ENCODE measurements at regions not wholly inside any gene's neighbourhood (a gene's known extent, or its start where the extent isn't known, plus 50 kb on each side); places are given as distances from the start of the nearest gene placed in this dataset.
"Not testable (repeated sequence)": the region's sequence is repeated elsewhere in the genome, so short reads cannot be mapped to it uniquely, and the experiment has no call there.

DNA sequence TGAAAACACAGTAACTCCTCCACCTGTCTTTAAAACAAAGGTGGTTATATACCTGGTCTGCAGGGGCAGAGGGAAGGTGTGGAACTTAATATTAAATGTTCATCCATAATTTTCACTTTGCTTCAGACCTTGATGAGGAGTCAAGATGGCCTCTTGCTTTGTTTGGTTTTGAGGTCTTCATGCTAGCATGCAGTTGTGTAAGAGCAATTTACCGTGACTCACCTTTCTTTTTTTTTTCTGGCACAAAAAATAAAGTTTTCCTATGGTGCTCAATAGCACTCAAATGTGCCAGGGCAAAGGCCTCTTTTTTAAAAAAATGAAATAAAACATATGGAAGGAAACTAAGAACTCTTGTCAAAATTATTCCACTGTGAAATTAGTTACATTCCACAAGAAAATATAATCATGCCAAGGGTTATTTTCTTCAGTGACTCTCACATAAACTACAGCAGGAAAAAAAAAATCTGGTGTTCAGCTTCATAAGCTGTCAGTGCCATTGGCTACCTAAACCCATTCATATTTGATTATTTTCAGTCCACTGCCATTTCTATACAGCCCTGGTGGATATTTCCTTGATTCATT lies 128.2 kb downstream of the SLC7A11 start:
- no peak for DNase-seq

DNA sequence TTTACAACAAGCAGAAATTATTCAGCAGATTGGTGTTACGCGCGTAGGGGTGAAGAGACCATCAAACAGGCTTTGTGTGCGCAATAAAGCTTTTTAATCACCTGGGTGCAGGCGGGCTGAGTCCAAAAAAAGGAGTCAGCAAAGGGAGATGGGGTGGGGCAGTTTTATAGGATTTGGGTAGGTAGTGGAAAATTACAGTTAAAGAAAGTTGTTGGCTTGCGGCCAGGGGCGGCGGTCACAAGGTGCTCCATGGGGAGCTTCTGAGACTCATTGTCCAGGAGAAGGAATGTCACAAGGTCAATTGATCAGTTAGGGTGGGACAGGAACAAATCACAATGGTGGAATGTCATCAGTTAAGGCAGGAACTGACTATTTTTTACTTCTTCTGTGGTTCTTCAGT lies 129.3 kb downstream of the SLC7A11 start:
- DNase-seq, result not testable (repeated sequence)

DNA sequence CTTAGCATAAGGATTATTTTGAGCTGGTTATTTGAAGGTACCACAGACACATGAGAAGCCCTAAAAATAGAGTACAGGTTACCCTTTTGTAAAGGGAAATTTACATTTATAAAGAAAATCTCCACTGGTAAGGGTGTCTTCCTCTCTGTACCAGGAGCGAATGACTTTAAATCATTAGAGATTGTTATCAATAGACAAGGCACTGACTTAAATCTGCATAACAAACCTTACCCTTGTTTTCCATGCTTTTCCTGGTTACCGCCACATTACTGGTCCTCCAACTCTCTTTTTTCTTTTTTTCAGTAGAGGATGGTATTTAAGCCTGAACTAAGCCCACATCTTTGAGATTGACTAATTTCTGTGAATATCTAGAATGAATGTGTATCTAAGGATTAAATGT lies 129.8 kb downstream of the SLC7A11 start:
- DNase-seq, result no peak

DNA sequence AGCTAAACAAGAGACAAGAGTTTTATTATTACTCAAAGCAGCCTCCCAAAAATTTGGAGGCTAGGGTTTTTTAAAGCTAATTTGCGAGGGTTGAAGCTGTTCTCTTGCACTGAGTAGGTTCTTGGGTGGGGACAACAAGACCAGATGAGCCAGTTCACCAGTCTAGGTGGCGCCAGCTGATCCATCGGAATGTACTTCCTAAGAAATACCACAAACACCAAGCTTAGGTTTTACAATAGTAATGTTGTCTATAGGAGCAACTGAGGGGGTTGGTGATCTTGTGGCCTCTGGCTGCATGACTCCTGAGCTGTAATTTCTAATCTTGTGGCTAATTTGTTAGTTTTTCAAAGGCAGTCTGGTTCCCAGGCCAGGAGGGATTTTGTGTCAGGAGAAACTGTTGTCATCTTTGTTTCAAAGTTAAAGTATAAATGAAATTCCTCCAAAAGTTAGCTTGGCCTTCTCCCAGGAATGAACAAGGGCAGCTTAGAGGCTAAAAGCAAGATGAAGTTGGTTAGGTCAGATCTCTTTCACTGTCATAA lies 130.6 kb downstream of the SLC7A11 start:
- DNase-seq, result no peak

DNA sequence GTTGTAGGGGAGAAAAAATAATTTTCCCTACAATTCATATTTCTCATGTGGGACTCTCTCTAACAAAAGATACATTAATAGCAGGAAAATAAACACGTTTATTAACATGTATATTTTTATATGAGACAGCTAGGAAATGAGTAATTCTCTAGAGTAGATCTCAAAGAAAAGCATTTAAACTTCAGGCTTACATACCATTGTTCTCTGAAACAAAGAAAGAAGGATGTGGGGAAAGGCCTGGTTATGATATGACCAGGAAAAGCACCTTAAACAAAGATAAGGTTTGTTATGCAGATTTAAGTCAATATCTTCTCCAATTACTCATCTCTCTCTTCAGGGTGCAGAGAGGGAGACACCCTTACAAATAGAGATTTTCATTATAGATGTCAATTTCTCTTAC lies 131.3 kb downstream of the SLC7A11 start:
- no peak for DNase-seq

DNA sequence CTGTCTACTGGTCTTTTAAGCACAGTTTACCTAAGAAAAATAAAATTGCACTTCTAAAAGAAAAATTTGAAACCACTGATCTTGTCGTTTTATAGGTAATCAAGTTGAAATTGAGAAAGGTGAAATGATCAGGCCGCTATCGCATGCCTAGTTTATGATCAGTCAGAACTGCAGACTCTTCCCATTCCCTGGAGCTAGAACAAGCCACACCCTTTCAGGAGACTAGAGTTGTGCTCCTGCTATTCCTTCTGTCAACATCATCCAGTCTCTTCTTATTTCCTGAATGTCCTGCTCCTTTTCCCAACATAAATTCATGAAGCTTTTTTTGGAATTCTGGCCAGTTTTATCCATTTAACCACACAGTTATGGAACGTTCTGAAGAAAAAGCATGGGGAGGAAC lies 135.1 kb downstream of the SLC7A11 start:
- DNase-seq, result no peak

DNA sequence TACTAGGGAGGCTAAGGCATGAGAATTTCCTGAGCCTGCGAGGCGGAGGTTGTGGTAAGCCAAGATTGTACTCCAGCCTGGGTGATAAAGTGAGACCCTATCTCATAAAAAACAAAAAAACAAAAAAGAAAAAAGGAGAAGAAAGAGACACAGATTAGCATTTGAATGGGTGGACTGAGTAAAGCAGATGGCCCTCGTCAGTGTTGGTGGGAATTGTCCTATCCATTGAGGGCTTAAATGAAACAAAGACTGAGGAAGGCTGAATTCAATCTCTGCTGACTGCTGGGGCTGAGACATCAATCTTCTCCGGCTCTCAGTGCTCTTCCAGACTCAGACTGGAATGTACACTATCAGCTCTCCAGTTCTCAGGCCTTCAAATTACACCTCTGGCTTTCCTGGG lies 136.8 kb downstream of the SLC7A11 start:
- DNase-seq, result no peak

DNA sequence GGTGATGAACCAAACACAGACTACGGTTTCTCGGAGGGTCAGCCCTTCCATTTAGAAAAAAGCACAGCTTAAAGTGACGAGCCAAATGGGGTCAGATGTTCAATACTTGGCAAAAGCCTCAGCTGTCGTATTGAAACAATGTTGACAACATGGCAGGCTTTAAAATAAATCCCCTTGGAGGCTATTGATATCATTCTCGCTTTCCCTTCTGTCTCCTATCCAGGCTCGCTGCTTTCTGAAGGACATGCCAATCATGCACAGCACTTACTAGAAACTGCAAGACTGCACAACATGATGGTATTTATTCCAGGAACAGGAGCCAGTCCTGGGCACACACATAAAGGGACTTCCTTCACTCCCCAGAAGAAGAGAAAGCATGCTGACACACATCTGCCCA lies 137.9 kb downstream of the SLC7A11 start:
- DNase-seq, result no peak

DNA sequence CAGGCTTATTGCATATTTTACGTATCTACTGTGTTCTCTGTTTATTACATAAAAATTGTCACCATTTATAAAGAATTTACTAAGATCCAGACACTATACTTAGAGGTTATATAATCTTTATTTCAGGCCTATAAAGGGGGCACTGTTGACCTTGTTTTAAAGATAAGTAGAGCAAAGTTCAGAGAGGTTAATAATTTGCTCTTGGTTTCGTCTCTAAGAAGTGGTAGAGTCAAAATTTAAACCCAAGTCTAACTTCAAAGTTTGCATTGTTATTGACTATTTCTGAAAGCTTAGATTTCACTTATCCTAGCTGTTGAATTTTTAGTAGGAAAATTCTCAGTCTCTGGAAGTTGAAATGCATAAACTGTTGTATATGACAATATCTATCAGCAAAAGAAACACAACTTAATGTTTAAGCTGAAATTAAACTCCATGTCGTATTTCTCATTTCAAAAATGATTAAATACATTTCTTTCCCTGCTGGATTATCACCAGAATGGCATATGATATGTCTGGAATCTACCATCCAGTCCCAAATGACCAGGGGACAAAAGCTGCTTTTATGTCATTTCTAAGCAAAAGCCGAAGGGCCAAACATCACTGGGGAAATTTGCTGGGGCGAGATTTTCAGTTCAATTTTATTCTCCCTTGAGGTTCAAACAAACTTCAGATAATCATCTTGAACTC lies 138.4 kb downstream of the SLC7A11 start:
- no peak for DNase-seq

DNA sequence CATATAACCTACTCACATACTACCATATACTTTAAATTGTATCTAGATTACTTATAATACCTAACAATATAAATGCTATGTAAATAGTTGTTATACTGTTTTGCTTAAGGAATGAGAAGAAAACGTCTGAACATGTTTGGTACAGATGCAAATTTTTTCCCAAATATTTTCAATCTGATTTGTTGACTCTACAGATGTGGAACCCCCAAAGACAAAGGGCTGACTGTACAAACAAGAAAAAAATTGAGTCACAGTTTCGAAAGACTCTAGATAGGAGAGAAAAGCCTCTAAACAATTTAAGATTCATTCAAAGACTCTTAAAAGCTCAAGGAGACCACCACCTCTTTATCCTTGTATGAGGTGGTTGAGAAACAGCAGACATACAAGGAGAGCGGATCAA lies 142.8 kb downstream of the SLC7A11 start:
- DNase-seq, result no peak

DNA sequence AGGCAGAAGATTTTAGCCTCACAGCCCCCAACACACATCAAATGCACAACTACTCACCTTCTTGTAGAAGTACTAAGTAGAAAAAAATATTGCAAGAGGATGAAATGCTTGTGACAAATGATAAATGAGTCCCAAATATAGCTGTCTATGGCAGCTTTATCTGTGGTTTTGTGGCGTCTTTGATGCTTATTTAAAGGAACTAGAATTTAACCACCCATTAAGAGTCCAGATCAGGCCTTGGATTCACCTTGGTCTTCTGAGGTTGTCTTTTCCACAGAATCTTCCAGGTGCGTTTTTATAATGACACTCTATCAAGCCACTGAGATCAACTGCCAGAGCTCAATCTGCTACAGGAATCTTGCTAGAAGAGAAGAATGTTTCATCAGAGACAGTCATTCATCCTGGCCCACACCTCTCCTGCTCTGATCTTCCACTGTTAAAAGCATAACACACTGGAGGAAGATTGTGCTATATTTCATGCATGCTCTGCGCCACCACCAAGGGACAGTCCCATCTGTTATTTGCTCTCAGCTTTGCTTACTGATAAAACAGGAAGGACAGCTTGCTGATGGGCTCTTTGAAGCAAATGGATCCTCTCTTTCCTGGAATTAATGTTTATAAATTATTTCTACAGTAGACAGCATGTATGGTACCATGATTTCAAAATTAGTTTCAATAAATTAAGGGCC lies 144.1 kb downstream of the SLC7A11 start:
- no peak for DNase-seq

DNA sequence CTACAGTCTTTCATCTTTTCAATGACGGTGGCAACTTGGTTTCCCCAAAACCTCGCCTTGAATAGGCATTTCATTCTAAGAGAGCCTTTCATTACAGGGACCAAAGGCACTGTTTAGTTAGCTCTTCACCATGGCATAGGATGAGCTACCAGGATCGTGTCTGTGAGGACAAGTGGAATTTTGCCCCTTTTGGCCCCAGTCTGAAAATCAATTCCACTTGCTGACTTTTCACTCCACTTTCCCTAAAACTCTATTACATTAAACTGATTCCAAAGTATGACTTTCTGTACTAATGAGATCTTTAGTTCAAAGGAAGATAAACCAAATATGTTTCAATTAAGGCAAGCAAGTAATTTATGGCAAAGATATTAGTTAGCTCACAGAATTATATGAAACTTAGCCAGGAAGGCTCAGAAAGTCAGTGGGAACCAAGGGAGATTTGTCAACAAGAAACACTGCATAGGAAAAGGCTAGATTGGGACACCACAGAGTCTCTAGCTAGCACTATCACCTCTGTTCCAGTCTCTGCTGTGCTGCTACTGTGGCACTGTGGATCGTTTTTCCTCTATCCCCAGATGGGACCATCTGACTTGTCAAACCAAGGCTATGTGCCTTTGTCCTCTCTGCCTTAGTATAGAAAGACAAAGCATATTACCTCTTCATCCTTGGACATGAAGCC lies 145.6 kb downstream of the SLC7A11 start:
- no peak for DNase-seq

DNA sequence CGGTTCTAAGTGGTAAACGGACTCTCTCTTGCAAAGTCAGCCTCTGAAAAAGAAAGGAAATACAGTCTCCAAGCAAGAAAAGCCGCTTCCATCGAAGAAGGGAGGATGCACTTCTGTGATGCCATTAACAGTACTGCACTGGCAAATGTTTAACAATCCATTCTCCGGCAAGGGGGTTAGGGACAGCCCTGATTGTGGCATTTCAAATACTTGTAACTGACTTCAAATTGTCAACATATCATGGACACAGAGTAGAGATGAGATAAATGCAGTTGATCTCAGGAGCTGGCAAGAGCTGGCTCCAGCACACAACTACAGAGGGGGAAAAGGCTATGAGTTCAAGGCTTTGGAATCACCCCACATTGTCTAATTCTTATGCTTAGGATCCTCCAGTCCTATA lies 146.8 kb downstream of the SLC7A11 start:
- DNase-seq, result no peak

DNA sequence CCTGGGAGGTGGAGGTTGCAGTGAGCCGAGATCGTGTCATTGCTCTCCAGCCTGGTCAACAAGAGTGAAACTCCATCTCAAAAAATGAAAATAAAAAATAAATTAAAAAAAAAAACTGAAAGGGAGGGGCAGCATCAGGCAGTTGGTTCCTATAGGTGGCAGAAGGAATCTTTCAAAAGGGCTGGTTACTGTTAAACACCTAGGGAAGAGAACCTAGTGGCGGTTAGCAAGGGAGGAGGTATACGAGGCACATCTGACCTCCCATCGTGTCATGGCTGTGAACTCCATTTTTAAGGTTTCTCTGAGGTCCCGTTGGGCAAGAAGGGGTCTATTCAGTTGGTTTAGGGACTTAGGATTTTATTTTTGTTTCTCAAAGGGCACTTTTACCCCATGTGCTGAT lies 150.1 kb downstream of the SLC7A11 start:
- DNase-seq, result no peak

DNA sequence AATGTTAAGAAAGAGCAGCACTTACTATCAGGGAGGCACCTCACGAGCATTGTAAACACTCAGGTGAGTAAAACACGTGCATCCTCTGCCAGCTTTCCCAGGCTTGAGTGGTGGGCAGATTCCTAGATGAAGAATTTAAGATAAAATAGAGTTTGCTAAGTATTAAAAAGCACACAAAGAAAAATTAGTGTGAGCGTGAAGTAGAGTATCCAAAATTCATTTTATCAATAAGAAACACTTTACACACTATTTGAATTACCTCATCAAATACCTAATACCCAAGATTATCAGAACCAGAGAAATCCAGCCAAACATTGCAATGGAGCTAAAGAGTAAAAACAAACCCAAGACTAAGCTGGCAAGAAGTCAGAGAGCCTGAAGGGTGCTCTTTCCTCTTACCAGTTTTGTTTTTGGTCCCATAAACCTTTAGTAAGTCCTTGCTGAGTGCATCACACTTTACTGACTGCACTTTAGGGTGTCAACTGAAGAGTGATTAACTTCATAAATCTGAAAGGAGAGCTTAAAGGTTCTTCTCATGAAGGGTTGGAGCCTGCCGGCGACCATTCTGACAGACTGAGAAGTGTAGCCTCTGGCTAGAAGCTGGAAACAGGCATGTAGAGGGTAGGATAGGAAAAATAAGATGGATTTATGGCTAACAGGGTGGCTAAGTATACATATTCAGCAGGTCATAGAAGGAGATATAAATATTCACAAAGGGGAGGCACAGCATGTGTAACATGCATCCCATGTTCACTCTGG lies 151.1 kb downstream of the SLC7A11 start:
- no peak for DNase-seq

DNA sequence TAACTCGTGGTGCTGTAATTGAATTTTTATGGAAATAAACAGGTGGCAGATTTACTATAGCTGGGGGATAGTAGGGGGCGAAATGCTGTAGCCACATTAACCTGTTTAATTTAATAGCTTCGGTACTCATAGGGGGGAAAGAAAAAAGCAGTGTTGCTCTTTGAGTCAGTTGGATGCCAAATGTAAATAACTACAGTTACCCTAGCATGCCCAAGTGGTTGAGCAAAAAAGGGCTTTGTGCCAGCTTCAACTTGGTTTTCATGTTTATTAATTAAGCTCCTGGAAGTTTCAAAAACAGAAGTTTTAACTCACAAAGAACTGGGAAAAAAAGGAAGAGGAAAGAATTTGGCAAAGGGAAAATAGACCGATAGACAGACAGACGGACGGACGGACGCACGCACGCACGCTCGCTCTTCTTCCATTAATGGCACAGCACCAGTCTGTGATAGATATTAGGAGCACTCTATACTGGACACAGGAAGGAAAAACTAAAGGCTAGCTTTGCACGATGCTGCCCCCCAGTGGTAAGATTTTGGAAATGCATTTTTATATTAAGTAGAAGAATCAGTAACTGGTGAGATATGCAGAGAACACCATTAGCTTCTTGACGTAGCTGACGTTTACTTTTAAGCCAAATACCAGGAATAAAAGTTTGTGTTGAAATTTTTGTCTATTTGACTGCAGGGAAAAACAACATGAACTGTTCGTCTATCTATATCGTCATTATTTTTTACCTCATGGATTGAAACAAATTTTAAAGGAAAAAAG lies 151.8 kb downstream of the SLC7A11 start:
- DNase-seq, result peak; percentile 40 to 73

DNA sequence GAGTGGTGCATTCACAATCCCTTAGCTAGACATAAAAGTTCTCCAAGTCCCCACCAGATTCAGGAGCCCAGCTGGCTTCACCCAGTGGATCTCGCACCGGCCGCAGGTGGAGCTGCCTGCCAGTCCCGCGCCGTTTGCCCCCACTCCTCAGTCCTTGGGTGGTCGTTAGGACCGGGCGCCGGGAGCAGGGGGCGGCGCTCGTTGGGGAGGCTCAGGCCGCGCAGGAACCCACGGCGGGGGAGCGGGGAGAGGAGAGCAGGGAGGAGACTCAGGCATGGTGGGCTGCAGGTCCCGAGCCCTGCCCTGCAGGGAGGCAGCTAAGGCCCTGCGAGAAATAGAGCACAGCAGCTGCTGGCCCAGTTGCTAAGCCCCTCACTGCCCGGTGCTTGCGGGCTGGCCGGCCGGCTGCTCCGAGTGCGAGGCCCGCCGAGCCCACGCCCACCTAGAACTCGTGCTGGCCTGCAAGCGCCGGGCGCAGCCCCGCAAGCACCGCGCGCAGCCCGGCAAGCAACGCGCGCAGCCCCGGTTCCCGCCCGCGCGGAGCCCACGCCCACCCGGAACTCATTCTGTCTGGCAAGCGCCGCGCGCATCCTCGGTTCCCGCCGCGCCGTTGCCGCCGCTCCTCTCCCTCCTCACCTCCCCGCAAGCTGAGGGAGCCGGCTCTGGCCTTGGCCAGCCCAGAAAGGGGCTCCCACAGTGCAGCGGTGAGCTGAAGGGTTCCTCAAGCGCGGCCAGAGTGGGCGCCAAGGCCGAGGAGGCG lies 153.5 kb downstream of the SLC7A11 start:
- DNase-seq, result no peak

DNA sequence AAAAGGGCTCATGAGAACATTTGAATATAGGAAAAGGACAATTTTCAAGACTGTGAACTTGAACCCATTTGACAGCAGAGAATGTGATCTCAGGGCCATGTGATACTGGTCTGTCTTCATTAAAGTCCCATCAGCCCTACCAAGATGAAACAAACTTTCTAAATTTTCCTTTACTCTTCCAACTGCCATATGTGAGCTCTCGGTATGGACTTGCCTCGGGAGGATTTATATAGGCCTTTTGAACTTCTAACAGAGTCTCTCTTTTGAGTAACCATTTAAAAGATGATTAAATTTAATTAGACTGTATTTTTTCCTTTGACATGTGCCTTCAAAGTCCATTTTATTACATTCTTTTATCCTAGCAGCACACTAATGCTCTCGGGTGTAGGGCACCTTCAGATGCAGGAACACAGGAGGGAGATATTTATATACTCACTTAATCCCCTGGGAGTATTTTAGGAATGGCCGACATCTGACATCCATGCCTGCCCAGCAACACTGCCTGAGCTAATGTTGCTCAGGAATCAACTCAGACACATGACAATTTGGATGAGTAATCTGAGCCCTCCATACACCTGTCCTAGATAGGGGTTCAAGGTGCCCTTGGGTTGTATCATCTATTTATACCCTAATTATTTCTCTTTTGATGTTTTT lies 155.0 kb downstream of the SLC7A11 start:
- no peak for DNase-seq

DNA sequence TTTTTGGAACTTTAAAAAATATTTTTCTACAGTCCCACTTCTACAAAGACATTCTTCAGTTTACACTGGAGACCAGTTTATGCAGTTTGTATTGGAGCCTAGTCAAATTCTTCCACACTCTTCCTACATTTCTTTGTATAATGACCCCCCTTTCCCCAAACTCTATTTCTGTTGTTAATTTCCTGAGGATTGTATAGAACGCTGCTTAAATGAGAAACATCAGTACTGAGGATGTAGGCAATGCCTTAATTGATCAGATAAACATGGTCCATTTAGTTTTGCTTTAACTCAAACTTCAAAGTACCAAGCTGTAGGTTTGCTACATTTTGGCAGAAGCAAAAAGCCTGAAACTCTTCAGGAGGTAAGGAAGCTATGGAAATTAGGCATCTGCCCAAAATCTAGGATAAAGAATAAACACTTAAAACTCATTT lies 155.5 kb downstream of the SLC7A11 start:
- no peak for DNase-seq

DNA sequence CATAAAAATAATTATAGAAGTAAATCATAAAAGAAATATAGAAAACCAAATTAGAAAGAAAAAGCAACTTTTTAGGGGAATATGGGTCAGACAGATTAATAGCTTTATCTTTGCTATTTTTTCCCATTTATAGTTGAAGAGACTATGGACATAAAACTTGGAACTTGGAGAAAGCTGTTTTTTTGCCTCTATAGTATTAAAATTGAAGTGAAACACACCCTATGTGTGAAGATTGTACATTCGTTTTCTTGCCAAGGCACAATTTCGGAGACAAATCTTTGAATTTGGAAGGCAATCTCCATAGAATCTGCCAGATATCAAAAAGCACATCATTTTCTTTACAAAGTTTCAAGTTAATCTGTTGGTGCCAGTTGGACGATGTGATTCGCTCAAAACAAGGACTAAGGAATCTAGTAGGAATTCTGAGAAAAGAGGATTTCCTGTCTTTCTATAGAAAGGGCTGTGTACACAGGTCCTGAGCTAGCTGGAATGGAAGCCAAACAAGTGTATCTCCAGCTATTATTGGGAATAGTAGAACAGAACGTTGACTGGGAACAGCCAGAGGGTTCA lies 156.3 kb downstream of the SLC7A11 start:
- DNase-seq, result no peak
